ENCODE measurements at regions not wholly inside any gene's neighbourhood (a gene's known extent, or its start where the extent isn't known, plus 50 kb on each side); places are given as distances from the start of the nearest gene placed in this dataset.

- no CpG with 5 or more reads among the region's 3 CpGs for WGBS (ENCODE audit: extremely low coverage, insufficient coverage, low lambda C conversion rate)
- Histone ChIP-seq H3K4me3 (ENCODE audit: low read length) (no peak overlapping the region), H2BK15ac (replicated peaks; ENCODE audit: low read depth) (no peak overlapping the region), H3K4me1 (ENCODE audit: control insufficient read depth, low read depth, low read length) (no peaks in the 10 kb centered on the region), H3K18ac (ENCODE audit: low read length) (no peak overlapping the region), H3K36me3 (ENCODE audit: control insufficient read depth, insufficient read depth, low read length) (no peaks in the 10 kb centered on the region), H3K27me3 (ENCODE audit: insufficient read depth, low read length, poor library complexity) (no peaks in the 10 kb centered on the region), H4K5ac (ENCODE audit: low read length) (no peak overlapping the region), H3K9ac (ENCODE audit: low read length) (no peak overlapping the region), H3K23ac (ENCODE audit: low read length) (no peak overlapping the region), H3K56ac (ENCODE audit: low read length) (no peak overlapping the region), H3K4me2 (ENCODE audit: low read length) (no peak overlapping the region), H3K79me2 (ENCODE audit: control insufficient read depth, insufficient read depth, low read length) (no peaks in the 10 kb centered on the region), H2AK5ac (ENCODE audit: low read length) (no peak overlapping the region), H2BK120ac (ENCODE audit: low read depth, low read length) (no peak overlapping the region), H3K4ac (ENCODE audit: low read depth, low read length) (no peak overlapping the region), H3K79me1 (ENCODE audit: low read length) (no peaks in the 10 kb centered on the region), H4K8ac (ENCODE audit: low read depth, low read length) (no peak overlapping the region), H2BK5ac (ENCODE audit: low read length) (no peak overlapping the region), H3K27ac (ENCODE audit: low read depth, low read length) (no peak overlapping the region)
- no peak for DNase-seq
Measured at GRCh38 chr6:54771968-54772367, 74.6 kb upstream of the FAM83B start.

- Histone ChIP-seq H3K4me3 (ENCODE audit: low read length) (no peak overlapping the region), H3K4me2 (ENCODE audit: low read length) (no peak overlapping the region), H3K27ac (ENCODE audit: low read depth, low read length) (no peak overlapping the region), H3K79me1 (ENCODE audit: low read length) (no peaks in the 10 kb centered on the region), H2BK15ac (replicated peaks; ENCODE audit: low read depth) (no peak overlapping the region), H2AK5ac (ENCODE audit: low read length) (no peak overlapping the region), H3K56ac (ENCODE audit: low read length) (no peak overlapping the region), H4K5ac (ENCODE audit: low read length) (no peak overlapping the region), H4K8ac (ENCODE audit: low read depth, low read length) (no peak overlapping the region), H3K23ac (ENCODE audit: low read length) (no peak overlapping the region), H3K4me1 (ENCODE audit: control insufficient read depth, low read depth, low read length) (no peaks in the 10 kb centered on the region), H3K27me3 (ENCODE audit: insufficient read depth, low read length, poor library complexity) (no peaks in the 10 kb centered on the region), H3K9ac (ENCODE audit: low read length) (no peak overlapping the region), H3K36me3 (ENCODE audit: control insufficient read depth, insufficient read depth, low read length) (no peaks in the 10 kb centered on the region), H2BK120ac (ENCODE audit: low read depth, low read length) (no peak overlapping the region), H3K18ac (ENCODE audit: low read length) (no peak overlapping the region), H3K79me2 (ENCODE audit: control insufficient read depth, insufficient read depth, low read length) (no peaks in the 10 kb centered on the region), H3K4ac (ENCODE audit: low read depth, low read length) (no peak overlapping the region), H2BK5ac (ENCODE audit: low read length) (no peak overlapping the region)
- WGBS (ENCODE audit: extremely low coverage, insufficient coverage, low lambda C conversion rate) = 100% methylated on average over 1 of the region's 2 CpGs
- no peak for DNase-seq
Measured at GRCh38 chr6:54772610-54773009, 74.0 kb upstream of the FAM83B start.

- Histone ChIP-seq H2BK15ac (replicated peaks; ENCODE audit: low read depth) (no peak overlapping the region), H3K79me1 (ENCODE audit: low read length) (no peaks in the 10 kb centered on the region), H3K4me3 (ENCODE audit: low read length) (no peak overlapping the region), H3K56ac (ENCODE audit: low read length) (no peak overlapping the region), H3K4ac (ENCODE audit: low read depth, low read length) (no peak overlapping the region), H3K4me2 (ENCODE audit: low read length) (no peak overlapping the region), H2BK5ac (ENCODE audit: low read length) (no peak overlapping the region), H3K36me3 (ENCODE audit: control insufficient read depth, insufficient read depth, low read length) (no peaks in the 10 kb centered on the region), H2BK120ac (ENCODE audit: low read depth, low read length) (no peak overlapping the region), H4K5ac (ENCODE audit: low read length) (no peak overlapping the region), H3K23ac (ENCODE audit: low read length) (no peak overlapping the region), H2AK5ac (ENCODE audit: low read length) (no peak overlapping the region), H3K79me2 (ENCODE audit: control insufficient read depth, insufficient read depth, low read length) (no peaks in the 10 kb centered on the region), H3K27ac (ENCODE audit: low read depth, low read length) (no peak overlapping the region), H3K27me3 (ENCODE audit: insufficient read depth, low read length, poor library complexity) (no peaks in the 10 kb centered on the region), H3K18ac (ENCODE audit: low read length) (no peak overlapping the region), H3K9ac (ENCODE audit: low read length) (no peak overlapping the region), H3K4me1 (ENCODE audit: control insufficient read depth, low read depth, low read length) (no peaks in the 10 kb centered on the region), H4K8ac (ENCODE audit: low read depth, low read length) (no peak overlapping the region)
- no peak for DNase-seq
- WGBS (ENCODE audit: extremely low coverage, insufficient coverage, low lambda C conversion rate) = no CpG with 5 or more reads among the region's 1 CpG
Measured at GRCh38 chr6:54775576-54775975, 71.0 kb upstream of the FAM83B start.

GRCh38 chr6:54776891-54777290, 69.7 kb upstream of the FAM83B start:
- Histone ChIP-seq H4K8ac (ENCODE audit: low read depth, low read length) (no peak overlapping the region), H3K79me2 (ENCODE audit: control insufficient read depth, insufficient read depth, low read length) (no peaks in the 10 kb centered on the region), H3K27me3 (ENCODE audit: insufficient read depth, low read length, poor library complexity) (no peaks in the 10 kb centered on the region), H3K56ac (ENCODE audit: low read length) (no peak overlapping the region), H3K23ac (ENCODE audit: low read length) (no peak overlapping the region), H3K79me1 (ENCODE audit: low read length) (no peaks in the 10 kb centered on the region), H3K36me3 (ENCODE audit: control insufficient read depth, insufficient read depth, low read length) (no peaks in the 10 kb centered on the region), H4K5ac (ENCODE audit: low read length) (no peak overlapping the region), H2BK15ac (replicated peaks; ENCODE audit: low read depth) (no peak overlapping the region), H3K18ac (ENCODE audit: low read length) (no peak overlapping the region), H3K4me2 (ENCODE audit: low read length) (no peak overlapping the region), H2BK5ac (ENCODE audit: low read length) (no peak overlapping the region), H3K4ac (ENCODE audit: low read depth, low read length) (no peak overlapping the region), H2AK5ac (ENCODE audit: low read length) (no peak overlapping the region), H3K4me3 (ENCODE audit: low read length) (no peak overlapping the region), H2BK120ac (ENCODE audit: low read depth, low read length) (no peak overlapping the region), H3K9ac (ENCODE audit: low read length) (no peak overlapping the region), H3K4me1 (ENCODE audit: control insufficient read depth, low read depth, low read length) (no peaks in the 10 kb centered on the region), H3K27ac (ENCODE audit: low read depth, low read length) (no peak overlapping the region)
- DNase-seq = peak; percentile 84
- no CpG with 5 or more reads among the region's 1 CpG for WGBS (ENCODE audit: extremely low coverage, insufficient coverage, low lambda C conversion rate)

- no peak overlapping the region for H3K4ac ChIP-seq (ENCODE audit: low read depth, low read length)
Measured at GRCh38 chr6:54778731-54779130, 67.8 kb upstream of the FAM83B start.

GRCh38 chr6:54784011-54784410, 62.6 kb upstream of the FAM83B start:
- Histone ChIP-seq H3K56ac (ENCODE audit: low read length) (no peak overlapping the region), H3K4ac (ENCODE audit: low read depth, low read length) (no peak overlapping the region), H2BK15ac (replicated peaks; ENCODE audit: low read depth) (no peak overlapping the region), H3K79me1 (ENCODE audit: low read length) (no peaks in the 10 kb centered on the region), H3K4me2 (ENCODE audit: low read length) (no peak overlapping the region), H2AK5ac (ENCODE audit: low read length) (no peak overlapping the region), H3K4me3 (ENCODE audit: low read length) (no peak overlapping the region), H3K27me3 (ENCODE audit: insufficient read depth, low read length, poor library complexity) (no peaks in the 10 kb centered on the region), H2BK5ac (ENCODE audit: low read length) (no peak overlapping the region), H2BK120ac (ENCODE audit: low read depth, low read length) (no peak overlapping the region), H3K4me1 (ENCODE audit: control insufficient read depth, low read depth, low read length) (no peaks in the 10 kb centered on the region), H3K9ac (ENCODE audit: low read length) (no peak overlapping the region), H3K23ac (ENCODE audit: low read length) (no peak overlapping the region), H3K79me2 (ENCODE audit: control insufficient read depth, insufficient read depth, low read length) (no peaks in the 10 kb centered on the region), H3K36me3 (ENCODE audit: control insufficient read depth, insufficient read depth, low read length) (no peaks in the 10 kb centered on the region), H3K18ac (ENCODE audit: low read length) (no peak overlapping the region), H4K5ac (ENCODE audit: low read length) (no peak overlapping the region), H4K8ac (ENCODE audit: low read depth, low read length) (no peak overlapping the region), H3K27ac (ENCODE audit: low read depth, low read length) (no peak overlapping the region)
- DNase-seq = no peak
- WGBS (ENCODE audit: extremely low coverage, insufficient coverage, low lambda C conversion rate) = no CpG with 5 or more reads among the region's 2 CpGs

More at GRCh38 chr6:54778731-54779130, 67.8 kb upstream of the FAM83B start:
- H3K4me2 ChIP-seq (ENCODE audit: low read length) = no peak overlapping the region
- no peak overlapping the region for H4K8ac ChIP-seq (ENCODE audit: low read depth, low read length)
- no peaks in the 10 kb centered on the region for H3K79me2 ChIP-seq (ENCODE audit: control insufficient read depth, insufficient read depth, low read length)
- no peak overlapping the region for H2BK5ac ChIP-seq (ENCODE audit: low read length)
- no peak overlapping the region for H2AK5ac ChIP-seq (ENCODE audit: low read length)
- H2BK120ac ChIP-seq (ENCODE audit: low read depth, low read length) = no peak overlapping the region
- H3K4me3 ChIP-seq (ENCODE audit: low read length) = no peak overlapping the region
- no peaks in the 10 kb centered on the region for H3K36me3 ChIP-seq (ENCODE audit: control insufficient read depth, insufficient read depth, low read length)
- no peaks in the 10 kb centered on the region for H3K4me1 ChIP-seq (ENCODE audit: control insufficient read depth, low read depth, low read length)
- no peak for DNase-seq
- no peaks in the 10 kb centered on the region for H3K79me1 ChIP-seq (ENCODE audit: low read length)
- H4K5ac ChIP-seq (ENCODE audit: low read length) = no peak overlapping the region
- no peak overlapping the region for H2BK15ac ChIP-seq (replicated peaks; ENCODE audit: low read depth)
- no peak overlapping the region for H3K56ac ChIP-seq (ENCODE audit: low read length)
- H3K27me3 ChIP-seq (ENCODE audit: insufficient read depth, low read length, poor library complexity) = no peaks in the 10 kb centered on the region
- no peak overlapping the region for H3K18ac ChIP-seq (ENCODE audit: low read length)
- no peak overlapping the region for H3K9ac ChIP-seq (ENCODE audit: low read length)
- no peak overlapping the region for H3K27ac ChIP-seq (ENCODE audit: low read depth, low read length)
- H3K23ac ChIP-seq (ENCODE audit: low read length) = no peak overlapping the region

Measured in mesendoderm (in vitro differentiated cells).